ENCODE measurements at regions not wholly inside any gene's neighbourhood (a gene's known extent, or its start where the extent isn't known, plus 50 kb on each side); places are given as distances from the start of the nearest gene placed in this dataset.

- no peak for DNase-seq (ENCODE audit: low spot score)
- no peak for TF ChIP-seq CTCF (IDR thresholded peaks at IDR 0.05; ENCODE audit: extremely low read depth, missing control alignments)
These were observed 1323.4 kb downstream of the C4orf33 start for GRCh38 chr4:130419211-130419975.

GRCh38 chr4:130422261-130422660 lies 1326.3 kb downstream of the C4orf33 start:
- no peak for TF ChIP-seq CTCF (IDR thresholded peaks at IDR 0.05; ENCODE audit: extremely low read depth, missing control alignments)
- no peak for DNase-seq (ENCODE audit: low spot score)

GRCh38 chr4:130424211-130424610 lies 1328.3 kb downstream of the C4orf33 start:
- no peak for DNase-seq (ENCODE audit: low spot score)
- no peak for TF ChIP-seq CTCF (IDR thresholded peaks at IDR 0.05; ENCODE audit: extremely low read depth, missing control alignments)

GRCh38 chr4:130432289-130432688 lies 1336.3 kb downstream of the C4orf33 start:
- no peak for DNase-seq (ENCODE audit: low spot score)
- no peak for TF ChIP-seq CTCF (IDR thresholded peaks at IDR 0.05; ENCODE audit: extremely low read depth, missing control alignments)

GRCh38 chr4:130449741-130450140 lies 1353.8 kb downstream of the C4orf33 start:
- no peak for TF ChIP-seq CTCF (IDR thresholded peaks at IDR 0.05; ENCODE audit: extremely low read depth, missing control alignments)
- no peak for DNase-seq (ENCODE audit: low spot score)

GRCh38 chr4:130468340-130468739 lies 1372.4 kb downstream of the C4orf33 start:
- TF ChIP-seq CTCF (IDR thresholded peaks at IDR 0.05; ENCODE audit: extremely low read depth, missing control alignments), result no peak
- no peak for DNase-seq (ENCODE audit: low spot score)

GRCh38 chr4:130478406-130478805 lies 1382.5 kb downstream of the C4orf33 start:
- no peak for TF ChIP-seq CTCF (IDR thresholded peaks at IDR 0.05; ENCODE audit: extremely low read depth, missing control alignments)
- no peak for DNase-seq (ENCODE audit: low spot score)

Data from GM20000 (cell line).